GM12864 (cell line): ENCODE measurements at regions not wholly inside any gene's neighbourhood (a gene's known extent, or its start where the extent isn't known, plus 50 kb on each side); places are given as distances from the start of the nearest gene placed in this dataset.
A peak's percentile ranks its signal among the peaks of the same experiment; 100 is the strongest.

Experiments used
- DNase-seq: peaks from one replicate; pipeline ENCODE4 v3.0.0-alpha.2; 2011; ENCODE audit warnings: low read depth
- H3K4me3 ChIP-seq: 2 replicates; pipeline ENCODE4 v1.5.1; 2011; ENCODE audit warnings: mild to moderate bottlenecking, low read depth, low read length, control low read depth
- TF ChIP-seq, protein P1 (sequence below): IDR thresholded peaks from 2 replicates; pipeline ENCODE4 v1.5.1; 2011; ENCODE audit warnings: low read depth, mild to moderate bottlenecking, moderate library complexity, low read length, control low read depth, inconsistent platforms; ENCODE audit errors: missing control alignments

DNA sequence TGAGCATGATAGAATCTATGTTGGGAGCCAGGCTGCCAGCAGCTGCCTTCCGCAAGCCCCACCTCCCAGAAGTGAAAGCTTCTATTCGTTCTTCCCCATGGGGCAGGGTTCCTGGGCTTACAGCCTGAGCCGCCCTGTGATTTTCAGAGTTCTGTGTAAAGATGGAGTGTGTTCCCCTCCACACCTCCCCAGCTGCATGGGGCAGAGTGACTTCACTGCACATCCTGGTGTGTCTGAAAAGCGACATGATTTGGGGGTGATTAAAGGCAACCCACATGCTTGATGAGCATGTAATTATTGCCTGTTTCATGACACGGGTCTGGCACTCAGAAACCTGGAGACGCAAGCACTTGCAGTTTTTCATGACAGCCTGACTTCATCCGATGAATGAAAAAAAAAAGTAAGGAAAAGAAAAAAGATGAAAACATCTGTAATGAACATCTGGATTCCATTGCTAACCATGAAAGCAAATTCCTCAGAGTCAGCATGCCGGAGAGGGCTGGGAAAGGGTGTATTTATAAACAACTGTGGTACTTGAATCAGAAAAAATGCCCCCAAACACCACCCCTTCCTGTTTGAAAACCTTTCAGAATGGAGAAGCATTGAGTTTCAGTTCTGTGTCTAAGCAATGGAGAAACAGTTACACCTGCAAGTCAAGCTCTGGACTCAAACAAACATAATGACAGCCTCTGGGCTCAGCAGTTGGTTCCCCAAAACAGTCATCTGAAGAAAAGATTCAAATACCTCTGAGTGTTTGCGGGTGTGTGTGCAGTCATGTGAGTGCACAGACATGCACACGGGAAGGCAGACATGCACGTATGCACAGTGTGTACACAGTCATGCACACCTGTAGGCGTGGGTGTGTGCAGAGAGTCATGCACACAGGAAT is 266.0 kb downstream of the ENGASE start:
- DNase-seq: peak; percentile 87
- TF ChIP-seq, protein P1, sequence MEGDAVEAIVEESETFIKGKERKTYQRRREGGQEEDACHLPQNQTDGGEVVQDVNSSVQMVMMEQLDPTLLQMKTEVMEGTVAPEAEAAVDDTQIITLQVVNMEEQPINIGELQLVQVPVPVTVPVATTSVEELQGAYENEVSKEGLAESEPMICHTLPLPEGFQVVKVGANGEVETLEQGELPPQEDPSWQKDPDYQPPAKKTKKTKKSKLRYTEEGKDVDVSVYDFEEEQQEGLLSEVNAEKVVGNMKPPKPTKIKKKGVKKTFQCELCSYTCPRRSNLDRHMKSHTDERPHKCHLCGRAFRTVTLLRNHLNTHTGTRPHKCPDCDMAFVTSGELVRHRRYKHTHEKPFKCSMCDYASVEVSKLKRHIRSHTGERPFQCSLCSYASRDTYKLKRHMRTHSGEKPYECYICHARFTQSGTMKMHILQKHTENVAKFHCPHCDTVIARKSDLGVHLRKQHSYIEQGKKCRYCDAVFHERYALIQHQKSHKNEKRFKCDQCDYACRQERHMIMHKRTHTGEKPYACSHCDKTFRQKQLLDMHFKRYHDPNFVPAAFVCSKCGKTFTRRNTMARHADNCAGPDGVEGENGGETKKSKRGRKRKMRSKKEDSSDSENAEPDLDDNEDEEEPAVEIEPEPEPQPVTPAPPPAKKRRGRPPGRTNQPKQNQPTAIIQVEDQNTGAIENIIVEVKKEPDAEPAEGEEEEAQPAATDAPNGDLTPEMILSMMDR: no peak
- peak overlapping the region; percentile 46 for H3K4me3 ChIP-seq

DNA sequence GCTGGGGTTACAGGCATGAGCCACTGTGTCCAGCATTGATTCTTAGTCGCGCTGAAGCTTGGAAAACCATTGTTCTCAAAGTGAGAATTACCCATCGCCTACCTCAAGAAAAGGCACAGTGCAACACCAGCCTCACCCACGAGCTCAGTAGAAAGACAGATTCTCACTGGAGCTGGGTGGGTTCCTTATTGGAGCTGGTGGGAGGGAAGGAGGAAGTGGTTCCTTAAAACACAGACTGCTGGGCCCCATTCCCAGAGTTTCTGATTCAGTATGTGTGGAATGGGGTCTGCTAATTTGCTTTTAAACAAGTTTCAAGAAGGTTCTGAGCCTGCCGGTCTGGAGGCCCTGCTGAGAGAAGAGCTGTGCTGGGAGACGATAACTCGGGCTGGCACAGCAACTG is 264.7 kb downstream of the ENGASE start:
- TF ChIP-seq, protein P1: no peak
- no peak for DNase-seq
- no peak overlapping the region for H3K4me3 ChIP-seq

DNA sequence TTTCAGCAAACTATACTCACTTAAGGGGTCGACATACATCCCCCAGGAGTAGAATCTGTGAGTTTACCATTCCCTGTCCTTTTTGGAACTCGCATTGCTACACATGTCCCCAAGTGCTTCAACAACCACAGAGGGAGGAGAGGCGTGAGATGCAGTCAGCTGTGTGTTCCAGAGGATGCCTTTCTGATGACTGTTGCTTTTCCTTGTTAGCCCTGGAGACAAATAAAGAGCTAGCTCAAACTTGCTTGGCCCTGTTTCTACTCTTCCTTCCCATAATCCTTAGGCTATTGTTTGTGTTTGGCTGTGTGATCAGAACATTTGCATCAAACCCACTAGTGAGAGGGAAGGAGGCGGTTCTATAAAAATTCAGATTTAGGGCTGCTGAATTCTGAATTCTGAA is 264.0 kb downstream of the ENGASE start:
- TF ChIP-seq, protein P1: no peak
- H3K4me3 ChIP-seq: no peak overlapping the region
- no peak for DNase-seq

DNA sequence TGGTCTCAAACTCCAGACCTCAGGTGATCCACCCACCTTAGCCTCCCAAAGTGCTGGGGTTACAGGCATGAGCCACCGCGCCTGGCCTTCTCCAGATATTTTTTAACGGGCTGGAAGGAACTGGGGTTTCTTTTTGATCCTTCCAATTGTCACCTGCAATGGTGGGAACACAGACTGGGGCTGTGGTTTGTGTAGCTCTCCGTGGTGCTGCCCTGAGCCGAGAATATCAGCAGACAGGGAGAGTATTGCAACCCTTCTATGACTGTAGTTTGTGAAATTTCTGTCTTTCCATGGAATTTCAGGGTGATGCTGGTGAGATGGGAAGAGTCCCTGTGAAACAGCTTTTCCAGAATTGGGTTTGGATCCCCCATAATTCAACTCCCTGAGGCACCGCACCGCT is 263.5 kb downstream of the ENGASE start:
- TF ChIP-seq, protein P1: no peak
- no peak for DNase-seq
- H3K4me3 ChIP-seq: no peak overlapping the region

DNA sequence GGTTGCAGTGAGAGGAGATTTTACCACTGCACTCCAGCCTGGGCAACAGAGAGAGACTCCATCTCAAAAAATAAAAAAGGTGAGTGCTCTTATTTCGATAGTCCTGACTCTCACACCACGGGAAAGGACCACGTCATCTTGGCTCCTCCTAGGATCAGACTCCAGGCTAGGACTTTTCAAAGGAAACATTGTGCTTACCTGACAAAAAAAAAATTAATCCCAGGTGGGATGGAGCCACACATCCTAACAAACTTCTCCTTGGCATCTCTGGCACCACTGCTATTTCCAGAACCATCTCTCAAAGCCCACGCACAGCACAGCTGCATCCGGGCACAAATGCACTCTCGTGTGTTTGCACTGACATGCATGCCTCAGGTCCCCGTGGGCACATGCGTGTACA is 262.4 kb downstream of the ENGASE start:
- H3K4me3 ChIP-seq: no peak overlapping the region
- TF ChIP-seq, protein P1: no peak
- DNase-seq: no peak

DNA sequence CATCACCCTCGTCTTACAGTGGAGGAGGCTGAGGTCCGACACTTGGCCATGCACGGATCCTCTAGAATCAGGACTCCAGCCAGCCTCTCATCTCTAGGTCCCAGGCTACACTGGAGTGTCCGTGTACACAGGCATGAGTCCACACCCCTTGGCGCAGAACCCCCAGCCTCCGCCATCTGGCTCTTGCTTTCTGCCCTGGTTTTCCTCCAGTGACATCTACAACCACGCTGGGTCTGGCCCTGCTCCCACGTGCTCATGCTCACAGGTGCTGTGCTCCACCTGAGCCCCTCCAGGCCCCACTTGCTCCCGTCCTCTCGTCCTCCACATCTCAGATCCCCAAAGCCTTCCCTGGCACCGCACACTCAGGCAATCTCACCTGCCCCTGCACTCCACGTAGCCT is 260.8 kb downstream of the ENGASE start:
- no peak for DNase-seq
- no peak overlapping the region for H3K4me3 ChIP-seq
- TF ChIP-seq, protein P1: no peak
